T1000 (cell line): ENCODE measurements at regions not wholly inside any gene's neighbourhood (a gene's known extent, or its start where the extent isn't known, plus 50 kb on each side); places are given as distances from the start of the nearest gene placed in this dataset.
"Not testable (repeated sequence)": the region's sequence is repeated elsewhere in the genome, so short reads cannot be mapped to it uniquely, and the experiment has no call there.

ENCODE experiments used
- DNase-seq: peaks from one replicate; lab custom pipeline; 2025; ENCODE audit warnings: mixed read lengths; lab: John Stamatoyannopoulos, UW

- no peak for DNase-seq
These were observed 141.8 kb upstream of the BNIP2 start for GRCh38 chr15:59830873-59831272.

GRCh38 chr15:59830098-59830497, 141.0 kb upstream of the BNIP2 start:
- no peak for DNase-seq

- no peak for DNase-seq
These were observed 139.7 kb upstream of the BNIP2 start for GRCh38 chr15:59828861-59829260.

GRCh38 chr15:59828263-59828662, 139.1 kb upstream of the BNIP2 start:
- no peak for DNase-seq

- DNase-seq = no peak
These were observed 136.8 kb upstream of the BNIP2 start for GRCh38 chr15:59825901-59826300.

GRCh38 chr15:59821286-59821685, 132.2 kb upstream of the BNIP2 start:
- no peak for DNase-seq

- no peak for DNase-seq
These were observed 130.0 kb upstream of the BNIP2 start for GRCh38 chr15:59819092-59819491.

- no peak for DNase-seq
These were observed 129.2 kb upstream of the BNIP2 start for GRCh38 chr15:59818336-59818735.

GRCh38 chr15:59817834-59818233, 128.7 kb upstream of the BNIP2 start:
- DNase-seq = no peak

GRCh38 chr15:59817053-59817452, 127.9 kb upstream of the BNIP2 start:
- no peak for DNase-seq

GRCh38 chr15:59814409-59814808, 125.3 kb upstream of the BNIP2 start:
- no peak for DNase-seq

GRCh38 chr15:59812889-59813288, 123.8 kb upstream of the BNIP2 start:
- DNase-seq = no peak

- no peak for DNase-seq
These were observed 123.2 kb upstream of the BNIP2 start for GRCh38 chr15:59812250-59812870.

- not testable (repeated sequence) for DNase-seq
These were observed 114.3 kb upstream of the BNIP2 start for GRCh38 chr15:59803293-59803966.

GRCh38 chr15:59801649-59802048, 112.5 kb upstream of the BNIP2 start:
- DNase-seq = no peak

GRCh38 chr15:59798605-59798917, 109.4 kb upstream of the BNIP2 start:
- no peak for DNase-seq

GRCh38 chr15:59797756-59798604, 108.9 kb upstream of the BNIP2 start:
- DNase-seq = no peak

GRCh38 chr15:59794229-59794886, 105.2 kb upstream of the BNIP2 start:
- no peak for DNase-seq

- DNase-seq = no peak
These were observed 103.2 kb upstream of the BNIP2 start for GRCh38 chr15:59792359-59792758.

- no peak for DNase-seq
These were observed 102.6 kb upstream of the BNIP2 start for GRCh38 chr15:59791755-59792154.

- no peak for DNase-seq
These were observed 102.0 kb upstream of the BNIP2 start for GRCh38 chr15:59791079-59791478.

GRCh38 chr15:59786466-59786865, 97.3 kb upstream of the BNIP2 start:
- not testable (repeated sequence) for DNase-seq

GRCh38 chr15:59785981-59786380, 96.9 kb upstream of the BNIP2 start:
- not testable (repeated sequence) for DNase-seq
